Urinary bladder (tissue), 3 donors: ENCODE measurements at regions not wholly inside any gene's neighbourhood (a gene's known extent, or its start where the extent isn't known, plus 50 kb on each side); places are given as distances from the start of the nearest gene placed in this dataset.

Experiments
- DNase-seq: peaks from one replicate; pipeline ENCODE4 v3.0.0-alpha.2; 2015; ENCODE audit errors: extremely low spot score
- H3K27ac ChIP-seq: one replicate; pipeline ENCODE4 v1.5.1; 2013; ENCODE audit warnings: low read depth, mild to moderate bottlenecking, moderate library complexity
- H3K36me3 ChIP-seq: one replicate; pipeline ENCODE4 v1.6.1; 2013; ENCODE audit warnings: mild to moderate bottlenecking, moderate library complexity; ENCODE audit not compliant: insufficient read depth
- H3K4me1 ChIP-seq: one replicate; pipeline ENCODE4 v1.6.1; 2013; ENCODE audit warnings: mild to moderate bottlenecking, moderate library complexity; ENCODE audit not compliant: insufficient read depth
- H3K4me3 ChIP-seq: one replicate; pipeline ENCODE4 v1.5.1; 2013; ENCODE audit warnings: low read depth, low read length
- WGBS: extraction: QIAGEN DNeasy Blood & Tissue Kit; methylation state at CpG from one replicate; pipeline ENCODE4 v1.1.7; 2013; 5-methylcytosine and 5-hydroxymethylcytosine counted together
- donor health status: healthy with polysubstance abuse.
- donor health status: healthy.

DNA sequence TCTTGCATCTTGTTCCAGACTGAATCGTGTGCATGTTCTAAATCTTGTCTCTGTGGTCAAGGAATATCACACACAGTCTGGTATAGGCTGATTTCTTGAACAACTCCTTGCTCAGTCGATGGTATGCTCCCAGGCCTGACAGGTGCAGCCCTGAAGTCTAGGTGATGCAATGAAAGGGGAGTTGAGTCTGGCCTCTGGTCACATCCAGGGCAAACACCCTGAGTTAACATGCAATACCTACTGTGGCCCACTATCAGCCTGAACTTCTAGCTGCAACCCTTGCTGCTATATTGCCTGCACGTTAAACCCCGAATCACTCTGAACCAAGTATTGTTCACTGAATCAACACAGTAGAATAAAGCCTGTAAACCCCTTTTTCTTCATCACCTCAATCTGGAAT is 303.4 kb downstream of the USP25 start:
- WGBS, result 91% methylated on average over 4 of the region's 4 CpGs
- H3K4me3 ChIP-seq, result no peak overlapping the region

DNA sequence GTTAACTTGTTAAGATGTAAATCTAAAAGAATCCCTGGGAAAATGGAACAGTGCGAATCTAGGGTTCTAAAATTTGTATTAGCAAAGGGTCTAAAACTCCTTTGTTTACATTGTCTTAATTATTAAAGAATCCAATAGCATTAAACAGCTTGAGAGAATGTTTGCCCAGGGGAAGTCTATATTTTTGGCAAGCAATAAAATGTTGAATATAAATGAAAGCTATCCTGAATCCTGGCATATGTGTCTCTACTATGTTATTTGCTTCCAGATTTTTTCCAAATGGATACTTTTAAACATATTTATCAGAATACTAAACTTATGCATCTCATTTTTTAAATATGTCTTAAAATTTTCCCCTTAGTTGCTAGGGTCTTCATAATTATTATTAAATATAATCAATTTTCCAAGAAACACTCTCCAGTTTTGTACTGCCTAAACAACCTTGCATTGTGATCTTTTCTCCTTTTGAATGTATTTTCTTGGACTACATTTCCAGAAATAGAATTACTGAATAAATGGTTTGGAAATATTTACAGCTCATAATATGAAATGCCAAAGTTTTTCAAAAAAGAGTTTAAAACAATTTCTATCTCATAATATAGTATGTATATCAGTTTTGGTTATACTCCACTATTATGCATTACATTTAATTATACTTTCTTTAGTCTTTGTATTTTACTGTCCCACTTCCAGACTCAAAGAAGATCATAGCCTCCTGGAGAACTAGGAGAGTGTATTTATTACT is 304.8 kb downstream of the USP25 start:
- 0% methylated on average over 1 of the region's 1 CpG for WGBS
- H3K4me3 ChIP-seq, result no peak overlapping the region
- no peaks in the 10 kb centered on the region for H3K36me3 ChIP-seq
- H3K4me1 ChIP-seq, result no peaks in the 10 kb centered on the region
- H3K27ac ChIP-seq, result no peak overlapping the region
- DNase-seq, result no peak

More for the DNA sequence above, 303.4 kb downstream of the USP25 start:
- Histone ChIP-seq H3K36me3 (no peaks in the 10 kb centered on the region), H3K4me1 (no peaks in the 10 kb centered on the region), H3K27ac (no peak overlapping the region)
- DNase-seq, result no peak

DNA sequence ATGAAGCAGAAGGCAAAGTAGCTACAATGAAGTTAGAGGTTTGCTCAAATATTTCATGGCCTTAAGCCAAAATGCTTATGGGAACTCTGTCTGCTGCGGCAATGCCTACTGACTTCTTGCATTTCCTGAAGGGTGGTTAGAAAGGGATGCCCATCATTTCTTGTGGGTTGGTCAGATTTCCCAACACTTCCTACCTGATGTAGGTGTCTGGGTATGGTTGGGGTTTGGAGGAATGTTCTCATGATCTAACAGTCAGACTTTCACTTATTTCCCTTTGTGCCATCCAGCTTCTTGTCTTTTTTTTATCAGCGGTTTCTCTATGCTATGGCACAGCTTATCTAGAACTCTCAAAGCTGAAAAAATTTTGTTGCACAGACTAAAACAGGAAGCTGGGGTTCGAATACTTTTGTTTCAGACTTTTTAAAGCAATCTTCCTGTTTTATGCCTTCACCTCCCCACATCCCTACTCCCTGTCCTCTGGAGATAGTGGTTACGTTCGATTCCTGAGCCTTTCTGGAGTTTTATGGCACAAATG is 307.7 kb downstream of the USP25 start:
- H3K36me3 ChIP-seq, result no peaks in the 10 kb centered on the region
- no peak for DNase-seq
- no peak overlapping the region for H3K27ac ChIP-seq
- H3K4me1 ChIP-seq, result no peaks in the 10 kb centered on the region
- WGBS, result 65% methylated on average over 5 of the region's 5 CpGs
- no peak overlapping the region for H3K4me3 ChIP-seq

DNA sequence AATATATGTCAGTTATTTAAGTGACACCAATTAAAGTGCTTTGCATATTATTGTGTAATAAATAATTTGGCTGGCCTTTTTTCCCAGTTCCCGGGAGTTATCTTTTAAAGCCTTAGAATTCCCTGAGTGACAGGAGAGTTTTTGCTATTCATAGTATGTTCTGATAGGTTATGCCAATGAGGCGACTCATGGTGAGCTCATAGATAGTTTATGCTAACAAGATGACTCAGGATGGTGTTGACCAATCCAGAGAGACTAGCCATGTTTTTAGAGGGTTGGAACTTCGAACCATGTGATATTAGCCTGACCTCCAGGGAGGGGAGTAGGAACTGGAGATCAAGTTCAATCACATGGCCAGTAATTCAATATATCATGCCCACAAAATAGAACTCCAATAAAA is 310.8 kb downstream of the USP25 start:
- DNase-seq, result no peak
- Histone ChIP-seq H3K4me1 (no peaks in the 10 kb centered on the region), H3K27ac (no peak overlapping the region), H3K4me3 (no peak overlapping the region), H3K36me3 (no peaks in the 10 kb centered on the region)
- 93% methylated on average over 3 of the region's 3 CpGs for WGBS

DNA sequence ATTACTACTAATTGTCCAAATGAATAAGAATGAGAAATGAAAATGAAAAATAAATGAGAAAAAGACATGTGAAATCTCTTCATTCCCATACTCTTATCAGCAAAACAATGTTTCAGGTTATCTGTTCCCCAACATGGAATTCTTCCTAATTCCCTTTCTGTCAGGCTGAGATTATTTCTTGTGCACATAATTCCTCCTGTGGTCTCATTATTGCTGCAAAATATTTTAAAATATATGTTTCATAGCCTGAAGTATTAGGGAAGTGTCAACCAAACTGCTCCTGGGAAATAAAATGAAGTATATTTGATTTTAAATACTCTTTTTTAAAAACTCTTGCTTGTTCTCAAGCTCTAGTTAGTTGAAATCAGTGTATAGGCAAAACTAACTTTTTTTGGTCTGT is 314.9 kb downstream of the USP25 start:
- Histone ChIP-seq H3K4me1 (no peaks in the 10 kb centered on the region), H3K4me3 (no peak overlapping the region), H3K27ac (no peak overlapping the region), H3K36me3 (no peaks in the 10 kb centered on the region)
- no peak for DNase-seq

DNA sequence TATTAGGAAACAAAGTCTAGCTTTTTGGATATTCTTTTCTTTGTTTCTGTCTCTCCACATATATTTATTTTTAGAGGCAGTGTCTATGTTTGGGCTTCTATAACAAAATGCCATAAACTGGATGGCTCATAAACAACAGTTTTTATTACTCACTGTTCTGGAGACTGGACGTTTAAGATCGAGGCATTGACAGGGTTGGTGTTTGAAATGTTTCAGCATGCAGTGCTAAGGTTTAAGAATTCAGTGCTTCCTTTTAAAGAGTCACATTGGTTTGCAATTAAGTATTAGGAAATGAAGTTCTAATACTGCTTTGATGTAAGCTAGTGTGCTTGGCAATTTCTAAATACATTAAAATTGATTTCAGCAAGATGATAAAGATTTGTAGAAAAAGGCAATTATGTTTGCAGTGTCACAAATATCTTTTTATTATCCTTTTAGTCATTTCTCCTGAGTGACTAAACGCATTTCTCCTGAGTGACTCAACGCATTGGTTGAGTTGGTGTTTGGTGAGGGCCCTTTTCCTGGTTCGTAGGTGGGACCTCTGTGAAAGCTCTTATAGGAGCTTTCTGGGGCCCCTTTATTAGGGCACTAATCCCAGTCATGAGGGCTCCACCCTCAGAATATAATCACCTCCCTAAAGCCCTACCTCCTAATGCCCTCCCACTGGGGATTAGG is 317.0 kb downstream of the USP25 start:
- no peaks in the 10 kb centered on the region for H3K4me1 ChIP-seq
- no peak overlapping the region for H3K27ac ChIP-seq
- no peak overlapping the region for H3K4me3 ChIP-seq
- no peaks in the 10 kb centered on the region for H3K36me3 ChIP-seq
- WGBS, result 73% methylated on average over 5 of the region's 5 CpGs
- DNase-seq, result no peak

DNA sequence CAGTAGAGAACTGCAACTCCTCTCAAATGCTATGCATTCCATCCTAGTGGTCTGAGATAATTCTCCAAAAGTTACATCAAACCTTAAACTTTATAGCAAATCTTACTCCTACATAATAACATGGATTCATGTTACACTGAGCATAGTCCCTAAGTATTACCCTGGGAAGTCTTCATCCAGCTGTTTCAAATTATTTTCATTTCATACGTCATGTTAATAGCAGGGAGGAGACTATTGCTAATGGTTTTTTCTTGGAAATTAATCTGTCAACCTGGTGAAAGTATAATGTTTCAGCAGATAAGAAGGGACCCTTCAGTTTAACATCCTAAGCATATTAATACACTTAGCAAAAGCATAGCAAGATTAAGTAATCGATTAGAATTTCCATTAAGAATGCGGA is 318.1 kb downstream of the USP25 start:
- H3K27ac ChIP-seq, result no peak overlapping the region
- WGBS, result 62% methylated on average over 3 of the region's 3 CpGs

DNA sequence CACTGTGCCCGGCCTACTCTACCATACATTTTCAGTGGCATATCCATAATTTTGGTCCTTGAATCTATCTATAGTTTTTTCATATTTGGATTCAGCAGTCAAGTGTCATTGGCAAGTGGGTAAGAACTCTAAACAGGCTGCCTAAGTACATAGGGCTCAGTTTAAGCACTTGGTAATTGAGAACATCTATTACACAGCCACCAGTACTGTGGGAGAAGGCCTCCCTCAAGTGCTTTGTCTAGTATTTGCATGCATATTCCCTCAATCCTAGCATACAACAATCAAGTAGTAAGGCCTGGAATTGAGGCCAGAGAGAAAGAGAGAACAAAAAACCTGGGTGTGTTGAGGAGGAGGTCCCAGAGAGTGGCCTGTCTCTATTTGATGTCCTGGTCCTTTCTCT is 325.2 kb downstream of the USP25 start:
- Histone ChIP-seq H3K4me3 (no peak overlapping the region), H3K27ac (no peak overlapping the region), H3K36me3 (no peaks in the 10 kb centered on the region), H3K4me1 (no peaks in the 10 kb centered on the region)
- 100% methylated on average over 1 of the region's 1 CpG for WGBS
- no peak for DNase-seq

More for the DNA sequence above, 318.1 kb downstream of the USP25 start:
- DNase-seq, result peak; percentile 91
- Histone ChIP-seq H3K36me3 (no peaks in the 10 kb centered on the region), H3K4me3 (no peak overlapping the region), H3K4me1 (no peaks in the 10 kb centered on the region)

DNA sequence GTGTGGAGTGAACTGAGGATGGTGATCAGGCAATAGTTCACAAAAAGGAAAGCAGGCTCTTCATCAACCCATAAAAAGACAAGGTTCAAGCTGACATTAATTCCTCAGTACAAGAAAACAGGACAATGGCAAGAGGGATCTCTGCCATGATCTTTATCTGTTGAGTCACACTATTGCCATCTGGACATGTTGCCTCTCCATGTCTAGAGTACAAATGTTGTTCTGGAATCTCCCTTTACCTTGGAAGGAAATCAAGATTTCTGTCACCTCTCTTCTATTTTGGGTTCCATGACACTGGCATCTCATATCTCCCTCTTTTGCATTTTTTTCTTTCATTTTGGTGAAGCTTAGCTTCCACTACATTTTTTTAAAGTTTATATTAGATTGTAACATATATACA is 329.1 kb downstream of the USP25 start:
- Histone ChIP-seq H3K4me1 (no peaks in the 10 kb centered on the region), H3K4me3 (no peak overlapping the region), H3K36me3 (no peaks in the 10 kb centered on the region), H3K27ac (no peak overlapping the region)
- no peak for DNase-seq

DNA sequence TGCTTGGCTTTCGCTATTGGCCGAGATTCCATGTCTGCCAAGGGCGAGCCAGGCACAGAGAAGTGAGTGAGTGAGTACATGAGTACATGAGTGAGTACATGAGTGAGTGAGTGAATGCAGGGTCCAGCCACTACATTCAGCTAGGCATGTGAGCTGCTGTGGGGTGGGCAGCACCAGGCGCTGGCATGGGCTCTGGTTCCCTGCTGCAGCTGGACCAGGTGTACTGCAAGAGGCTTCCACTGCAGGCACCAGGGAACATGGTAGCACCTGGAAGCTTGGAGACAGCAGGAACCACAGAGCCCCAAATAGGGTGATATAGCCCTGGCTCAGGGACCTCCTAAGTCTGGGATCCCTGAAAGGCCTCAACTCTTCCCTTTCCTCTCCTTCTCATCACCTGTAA is 330.2 kb downstream of the USP25 start:
- WGBS, result 98% methylated on average over 4 of the region's 4 CpGs
- DNase-seq, result no peak
- H3K27ac ChIP-seq, result no peak overlapping the region
- no peak overlapping the region for H3K4me3 ChIP-seq
- H3K4me1 ChIP-seq, result no peaks in the 10 kb centered on the region
- no peaks in the 10 kb centered on the region for H3K36me3 ChIP-seq

DNA sequence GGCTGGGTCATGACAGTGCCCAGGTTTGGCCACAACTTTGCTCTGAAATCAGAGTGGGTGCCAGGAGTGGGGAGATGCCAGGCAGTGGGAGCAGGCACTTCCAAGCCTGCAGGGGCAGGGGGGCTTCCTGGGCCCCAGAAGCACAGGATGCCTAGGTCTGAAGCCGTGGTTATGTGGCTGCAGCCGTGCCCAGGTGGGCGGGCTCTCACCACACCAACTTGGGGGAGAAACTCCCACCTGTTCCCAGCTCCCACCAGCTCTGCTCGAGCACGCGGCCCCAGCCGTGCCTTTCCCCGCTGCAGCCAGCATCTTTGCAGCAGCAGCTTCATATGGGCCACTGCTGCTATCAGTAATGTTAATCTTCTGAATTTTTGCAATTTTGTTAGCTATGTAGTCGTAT is 331.4 kb downstream of the USP25 start:
- H3K4me3 ChIP-seq, result no peak overlapping the region
- H3K36me3 ChIP-seq, result no peaks in the 10 kb centered on the region
- no peak overlapping the region for H3K27ac ChIP-seq
- 96% methylated on average over 9 of the region's 9 CpGs for WGBS
- DNase-seq, result no peak
- H3K4me1 ChIP-seq, result no peaks in the 10 kb centered on the region

DNA sequence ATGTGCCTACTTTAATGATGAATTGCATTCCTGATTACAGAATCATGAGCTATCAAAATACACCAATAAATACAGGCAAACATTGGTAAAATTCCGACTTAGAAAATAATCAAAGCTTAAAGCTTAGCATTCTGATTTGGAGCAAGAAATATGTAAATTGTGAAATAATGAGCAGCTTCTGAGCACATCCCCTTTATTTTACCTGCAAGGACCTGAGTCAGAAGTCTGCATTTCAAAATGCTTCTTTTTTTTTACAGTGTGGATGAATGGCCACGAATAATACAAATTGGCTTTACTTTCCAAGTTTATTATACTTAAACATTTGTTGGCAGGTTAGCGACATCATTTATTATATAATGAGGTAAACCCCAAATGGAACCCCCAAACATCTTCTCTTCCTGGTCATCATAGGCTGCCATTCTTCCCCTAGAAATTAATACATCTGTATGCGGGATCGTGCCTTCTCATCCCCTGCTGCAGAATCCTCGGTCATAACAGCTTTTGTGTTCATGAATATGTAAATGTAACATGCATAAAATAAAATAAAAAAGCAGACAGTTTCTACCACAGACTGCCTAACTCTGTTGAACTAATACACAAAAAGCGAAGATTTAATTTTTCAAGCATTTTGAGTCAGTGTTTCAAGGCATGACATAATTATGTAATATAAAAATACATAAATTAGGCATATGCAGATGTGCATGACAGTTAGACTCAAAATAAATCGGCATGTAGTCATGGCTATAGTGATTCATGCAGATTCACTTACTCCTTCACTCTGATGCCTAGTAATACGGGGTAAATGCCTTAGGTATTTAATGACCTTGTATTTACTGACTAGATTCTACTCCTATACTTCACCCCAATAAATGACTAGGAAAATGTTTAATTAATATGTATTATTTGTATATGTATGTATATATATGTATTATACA is 339.7 kb downstream of the USP25 start:
- H3K27ac ChIP-seq, result no peak overlapping the region
- WGBS, result 86% methylated on average over 9 of the region's 9 CpGs
- no peaks in the 10 kb centered on the region for H3K4me1 ChIP-seq
- no peak overlapping the region for H3K4me3 ChIP-seq
- H3K36me3 ChIP-seq, result no peaks in the 10 kb centered on the region
- DNase-seq, result no peak

DNA sequence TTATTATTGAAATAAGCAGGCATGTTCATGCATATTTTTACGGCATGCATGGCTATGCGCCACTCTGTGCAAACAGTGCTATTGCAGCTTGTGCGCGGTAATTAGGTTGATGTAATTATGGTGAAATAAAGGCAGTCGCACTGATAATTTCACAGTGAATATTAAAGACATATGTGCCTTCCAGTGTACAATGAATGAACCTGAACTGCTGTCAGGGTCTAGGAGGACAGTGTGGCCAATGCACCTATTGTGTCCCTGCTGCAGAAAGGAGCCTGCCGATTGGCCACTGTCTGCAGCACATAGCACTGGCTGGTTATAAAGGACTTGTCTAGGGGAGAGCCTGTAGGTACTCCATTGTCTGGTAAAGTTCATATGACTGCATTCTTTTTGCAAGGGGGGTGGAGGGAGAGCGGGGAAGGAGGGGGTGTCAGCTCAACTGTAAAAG is 340.4 kb downstream of the USP25 start:
- Histone ChIP-seq H3K36me3 (no peaks in the 10 kb centered on the region), H3K4me3 (no peak overlapping the region), H3K27ac (no peak overlapping the region), H3K4me1 (no peaks in the 10 kb centered on the region)
- DNase-seq, result no peak
- 85% methylated on average over 7 of the region's 7 CpGs for WGBS
